H4 (cell line): ENCODE measurements at regions not wholly inside any gene's neighbourhood (a gene's known extent, or its start where the extent isn't known, plus 50 kb on each side); places are given as distances from the start of the nearest gene placed in this dataset.
A peak's percentile ranks its signal among the peaks of the same experiment; 100 is the strongest.
"Not testable (repeated sequence)": the region's sequence is repeated elsewhere in the genome, so short reads cannot be mapped to it uniquely, and the experiment has no call there.

ENCODE experiments used
- DNase-seq: peaks from one replicate; pipeline ENCODE4 v3.0.0-alpha.2; 2015; ENCODE audit warnings: low spot score

GRCh38 chr5:14054965-14055963 lies 87.9 kb upstream of the TRIO start:
- no peak for DNase-seq

DNA sequence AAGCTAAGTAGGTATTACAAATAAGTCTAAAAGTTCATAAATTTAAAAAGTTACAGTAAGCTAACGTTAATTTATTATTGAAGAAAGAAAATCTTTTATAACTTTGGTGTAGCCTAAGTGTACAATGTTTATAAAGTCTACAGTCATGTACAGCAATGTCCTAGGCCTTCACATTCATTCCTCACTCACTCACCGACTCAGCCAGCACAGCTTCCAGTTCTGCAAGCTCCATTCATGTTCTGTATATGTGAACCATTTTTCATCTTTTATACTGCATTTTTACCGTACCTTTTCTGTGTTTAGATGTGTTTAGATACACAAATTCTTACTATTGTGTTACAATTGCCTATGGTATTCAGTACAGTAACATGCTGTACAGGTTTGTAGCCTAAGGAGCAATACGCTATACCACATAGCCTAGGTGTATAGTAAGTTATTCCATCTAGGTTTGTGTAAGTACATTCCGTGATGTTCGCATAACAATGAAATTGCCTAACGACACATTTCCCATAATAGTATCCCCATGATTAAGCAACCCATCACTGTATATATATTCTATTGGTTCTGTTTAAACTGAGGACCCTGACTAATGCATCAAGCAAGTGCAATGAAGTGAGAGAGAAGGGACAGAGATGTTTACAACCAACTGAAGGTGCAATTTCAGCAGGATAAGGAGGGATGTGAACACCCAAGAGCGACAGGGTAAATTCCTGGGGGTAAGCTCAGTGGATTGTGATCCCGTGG lies 88.9 kb upstream of the TRIO start:
- DNase-seq = no peak

- no peak for DNase-seq
Observed at GRCh38 chr5:14050821-14051220, 92.3 kb upstream of the TRIO start.

DNA sequence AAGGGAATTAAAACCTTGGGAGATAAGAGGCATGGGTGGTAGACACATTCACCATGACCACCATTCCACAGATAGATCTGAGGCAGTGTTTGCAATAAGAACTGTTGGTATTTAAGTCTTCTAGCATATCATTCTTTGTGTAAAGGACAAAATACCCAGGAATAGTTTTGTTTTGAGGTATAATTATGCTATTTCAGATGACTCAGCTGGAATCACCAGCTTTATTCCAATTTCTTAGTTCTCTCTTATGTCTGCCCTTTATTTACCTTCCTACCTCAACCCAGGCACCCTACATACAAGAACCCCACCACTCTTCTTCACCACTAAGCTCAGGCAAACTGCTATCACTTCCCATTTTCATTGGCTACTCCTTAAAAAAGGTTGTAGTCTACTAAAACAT lies 94.7 kb upstream of the TRIO start:
- no peak for DNase-seq

DNA sequence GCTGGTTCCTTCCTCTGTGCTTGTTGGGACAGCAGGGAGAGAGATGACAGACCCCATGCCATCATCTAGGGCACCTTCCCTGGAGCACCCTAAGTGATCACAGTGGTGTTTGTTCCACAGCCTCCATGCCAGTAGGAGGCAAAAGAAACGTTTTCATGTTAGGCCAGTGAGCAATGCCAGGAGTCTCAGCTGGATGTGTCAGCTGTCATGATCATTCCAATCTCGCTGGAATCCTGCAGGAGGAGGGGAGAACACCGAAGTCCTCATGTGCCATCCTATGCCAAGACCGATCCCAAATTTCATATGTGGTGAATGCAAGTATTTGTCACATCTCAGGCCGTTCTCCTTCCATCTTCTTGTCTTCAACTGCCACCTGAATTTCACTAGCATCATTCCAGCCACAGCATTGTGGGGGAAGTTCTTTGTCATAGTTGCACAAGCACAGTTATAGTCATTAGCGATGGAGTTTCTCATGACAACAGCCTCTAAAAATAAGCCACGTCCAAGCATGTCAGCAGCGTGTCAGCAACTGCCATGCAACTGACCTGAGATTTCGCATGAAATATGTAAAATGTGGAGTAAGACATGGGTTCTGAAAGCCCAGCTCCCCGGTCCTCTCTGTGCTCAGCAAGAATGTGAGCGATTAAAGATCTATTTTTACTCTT lies 97.2 kb upstream of the DNAH5 start:
- DNase-seq = no peak

DNA sequence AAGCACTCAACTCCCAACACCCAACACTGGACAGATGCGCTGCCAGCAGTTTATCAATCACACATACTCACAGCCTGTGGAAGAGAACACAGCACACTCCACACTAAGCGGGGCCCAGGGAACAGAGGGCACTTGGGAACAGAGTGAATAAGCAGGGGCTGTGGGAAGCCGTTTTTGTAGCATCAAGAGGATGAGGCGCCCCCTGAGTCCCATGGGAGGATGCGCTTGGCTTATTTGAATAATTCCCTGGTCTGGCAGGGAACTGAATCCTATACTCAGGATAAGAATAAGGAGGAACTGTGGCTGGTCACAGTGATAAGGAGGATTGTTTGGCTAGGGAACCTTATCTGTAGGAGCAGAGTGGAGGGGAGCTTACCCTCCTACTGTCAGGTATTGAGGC lies 96.1 kb upstream of the DNAH5 start:
- DNase-seq = no peak

GRCh38 chr5:14039576-14039975 lies 95.1 kb upstream of the DNAH5 start:
- DNase-seq = no peak

GRCh38 chr5:14039063-14039462 lies 94.6 kb upstream of the DNAH5 start:
- DNase-seq = no peak

- DNase-seq = peak; percentile 48
Observed at GRCh38 chr5:14038341-14038959, 94.0 kb upstream of the DNAH5 start.

DNA sequence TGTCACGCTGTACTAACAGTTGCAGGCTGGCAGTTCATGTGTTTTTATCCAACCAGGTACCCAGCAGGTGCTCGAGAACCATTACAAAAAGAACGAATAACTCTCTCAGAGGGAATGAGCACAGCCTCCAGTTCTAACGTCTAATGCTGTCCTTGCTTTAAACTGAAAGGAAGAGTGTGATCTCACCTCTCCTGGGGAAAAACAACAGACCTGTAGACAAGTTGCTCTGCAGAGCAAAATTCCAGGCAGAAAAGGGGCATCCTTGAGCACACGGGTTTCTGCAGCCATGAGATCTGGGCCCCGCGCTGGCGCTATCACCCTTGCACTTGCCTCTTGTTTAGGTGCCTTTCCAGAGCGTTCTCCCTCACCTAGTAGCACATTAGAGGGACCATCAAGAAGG lies 92.5 kb upstream of the DNAH5 start:
- DNase-seq = peak; percentile 35

- DNase-seq = peak; percentile 89
Observed at GRCh38 chr5:14036514-14036913, 92.0 kb upstream of the DNAH5 start.

GRCh38 chr5:14035859-14036503 lies 91.5 kb upstream of the DNAH5 start:
- peak; percentile 100 for DNase-seq

GRCh38 chr5:14034963-14035362 lies 90.5 kb upstream of the DNAH5 start:
- DNase-seq = no peak

GRCh38 chr5:14032918-14033317 lies 88.4 kb upstream of the DNAH5 start:
- DNase-seq = no peak

GRCh38 chr5:14028938-14029584 lies 84.6 kb upstream of the DNAH5 start:
- DNase-seq = peak; percentile 1

- no peak for DNase-seq
Observed at GRCh38 chr5:14028188-14028587, 83.7 kb upstream of the DNAH5 start.

- DNase-seq = peak; percentile 4
Observed at GRCh38 chr5:14025569-14026286, 81.2 kb upstream of the DNAH5 start.

- no peak for DNase-seq
Observed at GRCh38 chr5:14022971-14023370, 78.5 kb upstream of the DNAH5 start.

DNA sequence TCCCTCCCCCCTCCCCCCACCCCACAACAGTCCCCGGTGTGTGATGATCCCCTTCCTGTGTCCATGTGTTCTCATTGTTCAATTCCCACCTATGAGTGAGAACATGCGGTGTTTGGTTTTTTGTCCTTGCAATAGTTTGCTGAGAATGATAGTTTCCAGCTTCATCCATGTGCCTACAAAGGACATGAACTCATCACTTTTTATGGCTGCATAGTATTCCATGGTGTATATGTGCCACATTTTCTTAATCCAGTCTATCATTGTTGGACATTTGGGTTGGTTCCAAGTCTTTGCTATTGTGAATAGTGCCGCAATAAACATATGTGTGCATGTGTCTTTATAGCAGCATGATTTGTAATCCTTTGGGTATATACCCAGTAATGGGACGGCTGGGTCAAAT lies 76.5 kb upstream of the DNAH5 start:
- not testable (repeated sequence) for DNase-seq

- DNase-seq = no peak
Observed at GRCh38 chr5:14019768-14020290, 75.3 kb upstream of the DNAH5 start.
